ENCODE measurements at regions not wholly inside any gene's neighbourhood (a gene's known extent, or its start where the extent isn't known, plus 50 kb on each side); places are given as distances from the start of the nearest gene placed in this dataset.

DNA sequence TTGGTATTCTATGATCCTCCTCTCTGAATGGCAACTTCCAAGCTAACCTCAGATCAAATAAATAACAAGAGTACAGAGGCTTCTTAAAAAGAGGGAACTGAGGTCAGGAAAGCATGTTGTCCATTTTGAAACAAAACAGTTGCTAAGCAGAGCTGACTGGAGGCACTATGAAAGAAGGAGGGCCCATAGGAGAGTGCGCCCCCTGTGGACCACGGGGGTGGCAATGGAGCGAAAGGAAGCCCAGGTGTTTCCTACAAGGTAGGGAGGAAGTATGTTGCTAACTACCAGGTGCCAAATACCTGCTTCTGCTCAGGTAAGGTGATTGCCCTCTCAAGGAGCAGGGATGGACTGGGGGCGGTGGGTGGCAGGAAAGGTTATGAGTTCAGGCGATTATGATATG is 101.8 kb upstream of the MAST4 start:
- no peak overlapping the region for H3K4me3 ChIP-seq (ENCODE audit: insufficient read depth, low read depth, low read length)
- no peaks in the 10 kb centered on the region for H3K9me3 ChIP-seq (ENCODE audit: control insufficient read depth, low read length)
- H3K36me3 ChIP-seq (ENCODE audit: control insufficient read depth, insufficient read depth, low read length): no peaks in the 10 kb centered on the region
- WGBS, 2 experiments: 72 to 74% methylated on average over 5 of the region's 5 CpGs
- no peaks in the 10 kb centered on the region for H3K27me3 ChIP-seq (ENCODE audit: control insufficient read depth, insufficient read depth, low read length, poor library complexity, severe bottlenecking)
- no peak overlapping the region for H3K27ac ChIP-seq (ENCODE audit: insufficient read depth, low read depth, low read length, poor library complexity, severe bottlenecking)
- no peaks in the 10 kb centered on the region for H3K4me1 ChIP-seq (ENCODE audit: control insufficient read depth, insufficient read depth, low read length)

DNA sequence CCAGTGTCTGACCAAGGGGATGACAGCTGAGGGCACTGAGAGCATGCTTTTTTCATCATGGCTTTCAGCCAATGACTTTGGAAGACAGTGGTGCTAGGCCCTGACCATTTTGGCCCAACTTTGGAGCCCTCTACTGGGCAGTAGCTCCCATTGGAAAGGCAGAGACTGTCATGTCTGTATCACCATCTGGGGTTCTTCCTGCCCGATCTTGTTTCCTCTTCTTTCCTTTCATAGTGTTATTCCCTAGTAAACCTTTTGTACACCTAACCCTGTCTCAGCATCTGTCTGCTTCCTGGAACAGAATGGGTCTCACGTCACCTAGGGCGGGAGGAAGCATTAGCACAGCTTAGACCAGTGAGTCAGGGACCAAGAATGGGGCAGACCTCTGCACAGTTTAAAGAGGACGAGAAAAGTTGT is 97.4 kb upstream of the MAST4 start:
- H3K4me1 ChIP-seq (ENCODE audit: control insufficient read depth, insufficient read depth, low read length): no peaks in the 10 kb centered on the region
- 92% methylated on average over 4 of the region's 4 CpGs for WGBS, 2 experiments
- no peak overlapping the region for H3K27ac ChIP-seq (ENCODE audit: insufficient read depth, low read depth, low read length, poor library complexity, severe bottlenecking)
- no peaks in the 10 kb centered on the region for H3K9me3 ChIP-seq (ENCODE audit: control insufficient read depth, low read length)
- no peaks in the 10 kb centered on the region for H3K36me3 ChIP-seq (ENCODE audit: control insufficient read depth, insufficient read depth, low read length)
- no peak overlapping the region for H3K4me3 ChIP-seq (ENCODE audit: insufficient read depth, low read depth, low read length)
- H3K27me3 ChIP-seq (ENCODE audit: control insufficient read depth, insufficient read depth, low read length, poor library complexity, severe bottlenecking): no peaks in the 10 kb centered on the region

DNA sequence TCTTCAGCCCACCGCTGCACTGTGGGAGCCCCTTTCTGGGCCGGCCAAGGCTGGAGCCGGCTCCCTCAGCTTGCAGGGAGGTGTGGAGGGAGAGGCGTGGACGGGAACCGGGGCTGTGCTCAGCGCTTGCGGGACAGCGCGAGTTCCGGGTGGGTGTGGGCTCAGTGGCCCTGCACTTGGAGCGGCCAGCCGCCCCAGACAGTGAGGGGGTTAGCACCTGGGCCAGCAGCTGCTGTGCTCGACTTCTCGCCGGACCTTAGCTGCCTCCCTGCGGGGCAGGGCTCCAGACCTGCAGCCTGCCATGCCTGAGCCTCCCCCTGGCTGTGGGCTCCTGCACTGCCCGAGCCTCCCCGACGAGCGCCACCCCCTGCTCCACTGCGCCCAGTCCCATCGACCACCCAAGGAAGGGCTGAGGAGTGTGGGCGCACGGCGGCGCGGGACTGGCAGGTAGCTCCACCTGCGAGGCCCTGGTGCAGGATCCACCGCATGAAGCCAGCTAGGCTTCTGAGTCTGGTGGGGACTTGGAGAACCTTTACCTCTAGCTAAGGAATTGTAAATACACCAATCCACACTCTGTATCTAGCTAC is 92.9 kb upstream of the MAST4 start:
- Histone ChIP-seq H3K4me1 (ENCODE audit: control insufficient read depth, insufficient read depth, low read length) (no peaks in the 10 kb centered on the region), H3K4me3 (ENCODE audit: insufficient read depth, low read depth, low read length) (no peak overlapping the region), H3K9me3 (ENCODE audit: control insufficient read depth, low read length) (no peaks in the 10 kb centered on the region), H3K27ac (ENCODE audit: insufficient read depth, low read depth, low read length, poor library complexity, severe bottlenecking) (no peak overlapping the region), H3K27me3 (ENCODE audit: control insufficient read depth, insufficient read depth, low read length, poor library complexity, severe bottlenecking) (no peaks in the 10 kb centered on the region), H3K36me3 (ENCODE audit: control insufficient read depth, insufficient read depth, low read length) (no peaks in the 10 kb centered on the region)
- WGBS, 2 experiments: 96% methylated on average over 30 of the region's 30 CpGs

DNA sequence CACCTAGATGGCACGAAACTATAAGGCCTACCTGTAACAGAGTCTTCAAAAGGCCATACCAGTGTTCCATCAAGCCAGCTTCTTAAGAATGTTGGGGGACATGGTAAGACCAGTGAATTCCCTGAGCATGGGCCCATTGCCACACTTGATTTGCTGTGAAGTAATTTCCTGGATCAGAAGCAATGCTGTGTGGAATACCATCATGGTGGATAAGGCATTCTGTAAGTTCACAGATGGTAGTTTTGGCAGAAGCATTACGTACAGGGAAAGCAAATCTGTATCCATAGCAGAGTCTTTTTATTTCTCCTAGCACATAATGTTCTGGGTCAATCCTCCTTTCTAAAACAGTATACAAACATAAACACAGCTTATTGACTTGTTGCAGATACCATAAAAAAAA is 89.1 kb upstream of the MAST4 start:
- Histone ChIP-seq H3K36me3 (ENCODE audit: control insufficient read depth, insufficient read depth, low read length) (no peaks in the 10 kb centered on the region), H3K9me3 (ENCODE audit: control insufficient read depth, low read length) (no peaks in the 10 kb centered on the region), H3K4me1 (ENCODE audit: control insufficient read depth, insufficient read depth, low read length) (no peaks in the 10 kb centered on the region), H3K27ac (ENCODE audit: insufficient read depth, low read depth, low read length, poor library complexity, severe bottlenecking) (no peak overlapping the region), H3K4me3 (ENCODE audit: insufficient read depth, low read depth, low read length) (no peak overlapping the region), H3K27me3 (ENCODE audit: control insufficient read depth, insufficient read depth, low read length, poor library complexity, severe bottlenecking) (no peaks in the 10 kb centered on the region)
- WGBS, 2 experiments: 90% methylated on average over 2 of the region's 2 CpGs

DNA sequence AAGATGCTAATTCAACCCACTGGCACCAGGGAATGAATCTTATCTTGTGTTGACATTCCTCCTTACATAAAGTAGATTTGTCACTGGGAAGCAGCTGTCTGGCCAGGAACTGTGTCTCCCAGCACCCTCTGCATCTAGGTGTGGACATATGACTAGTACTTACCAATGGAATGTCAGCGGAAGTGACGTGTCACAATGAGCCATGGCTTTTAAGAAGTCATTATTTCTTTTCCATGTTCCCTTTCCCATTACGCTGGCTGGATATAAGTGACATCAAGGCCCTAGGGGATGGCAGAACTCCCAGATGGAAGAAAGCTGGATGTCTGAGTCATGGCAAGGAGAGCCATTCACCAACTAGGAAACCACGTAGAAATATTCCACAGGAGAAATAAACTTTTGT is 84.7 kb upstream of the MAST4 start:
- no peaks in the 10 kb centered on the region for H3K27me3 ChIP-seq (ENCODE audit: control insufficient read depth, insufficient read depth, low read length, poor library complexity, severe bottlenecking)
- no peak overlapping the region for H3K27ac ChIP-seq (ENCODE audit: insufficient read depth, low read depth, low read length, poor library complexity, severe bottlenecking)
- 92 to 96% methylated on average over 4 of the region's 4 CpGs for WGBS, 2 experiments
- H3K36me3 ChIP-seq (ENCODE audit: control insufficient read depth, insufficient read depth, low read length): no peaks in the 10 kb centered on the region
- no peaks in the 10 kb centered on the region for H3K9me3 ChIP-seq (ENCODE audit: control insufficient read depth, low read length)
- H3K4me1 ChIP-seq (ENCODE audit: control insufficient read depth, insufficient read depth, low read length): peaks cover 3% of the 10 kb centered on the region
- H3K4me3 ChIP-seq (ENCODE audit: insufficient read depth, low read depth, low read length): no peak overlapping the region

DNA sequence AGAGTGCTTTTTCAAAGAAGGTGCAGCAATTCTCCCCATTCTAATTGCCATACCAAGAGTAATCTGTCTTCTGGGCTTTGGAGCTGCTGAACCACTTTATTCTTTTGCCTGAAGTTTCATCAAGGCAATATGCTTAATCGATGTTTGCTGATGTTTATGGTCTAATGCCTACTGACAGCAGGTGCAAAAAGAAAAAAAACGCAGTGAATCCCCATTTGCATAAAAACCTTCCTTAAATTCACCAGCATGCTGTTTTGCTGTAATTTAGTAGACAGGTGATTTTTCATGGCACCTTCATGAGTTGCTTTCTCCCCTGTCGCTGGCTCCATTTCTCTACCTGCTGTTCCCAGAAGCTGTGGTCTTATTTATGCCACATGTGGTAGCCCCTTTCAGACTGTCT is 83.1 kb upstream of the MAST4 start:
- H3K27me3 ChIP-seq (ENCODE audit: control insufficient read depth, insufficient read depth, low read length, poor library complexity, severe bottlenecking): no peaks in the 10 kb centered on the region
- H3K9me3 ChIP-seq (ENCODE audit: control insufficient read depth, low read length): no peaks in the 10 kb centered on the region
- H3K36me3 ChIP-seq (ENCODE audit: control insufficient read depth, insufficient read depth, low read length): no peaks in the 10 kb centered on the region
- H3K4me3 ChIP-seq (ENCODE audit: insufficient read depth, low read depth, low read length): no peak overlapping the region
- H3K4me1 ChIP-seq (ENCODE audit: control insufficient read depth, insufficient read depth, low read length): peaks cover 6% of the 10 kb centered on the region
- H3K27ac ChIP-seq (ENCODE audit: insufficient read depth, low read depth, low read length, poor library complexity, severe bottlenecking): no peak overlapping the region
- 93 to 95% methylated on average over 3 of the region's 3 CpGs for WGBS, 2 experiments

DNA sequence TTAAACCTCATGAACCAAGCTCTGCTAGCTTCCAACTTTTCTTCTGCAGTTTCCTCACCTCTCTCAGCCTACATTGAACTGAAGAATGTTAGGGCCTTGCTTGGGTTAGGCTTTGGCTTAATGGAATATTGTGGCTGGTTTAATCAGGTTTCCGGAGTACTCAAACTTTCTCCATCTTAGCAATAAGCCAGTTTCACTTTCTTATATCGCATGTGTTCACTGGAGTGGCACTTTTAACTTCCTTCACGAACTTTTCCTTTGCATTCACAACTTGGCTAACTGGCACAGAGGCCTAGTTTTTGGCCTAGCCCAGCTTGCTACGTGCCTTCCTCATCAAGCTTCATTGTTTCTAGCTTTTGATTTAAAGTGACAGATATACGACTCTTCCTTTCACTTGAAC is 81.0 kb upstream of the MAST4 start:
- Histone ChIP-seq H3K36me3 (ENCODE audit: control insufficient read depth, insufficient read depth, low read length) (no peaks in the 10 kb centered on the region), H3K4me1 (ENCODE audit: control insufficient read depth, insufficient read depth, low read length) (peaks cover 6% of the 10 kb centered on the region), H3K27ac (ENCODE audit: insufficient read depth, low read depth, low read length, poor library complexity, severe bottlenecking) (no peak overlapping the region), H3K4me3 (ENCODE audit: insufficient read depth, low read depth, low read length) (no peak overlapping the region), H3K27me3 (ENCODE audit: control insufficient read depth, insufficient read depth, low read length, poor library complexity, severe bottlenecking) (no peaks in the 10 kb centered on the region), H3K9me3 (ENCODE audit: control insufficient read depth, low read length) (no peaks in the 10 kb centered on the region)
- WGBS, 2 experiments: 93 to 95% methylated on average over 5 of the region's 5 CpGs

DNA sequence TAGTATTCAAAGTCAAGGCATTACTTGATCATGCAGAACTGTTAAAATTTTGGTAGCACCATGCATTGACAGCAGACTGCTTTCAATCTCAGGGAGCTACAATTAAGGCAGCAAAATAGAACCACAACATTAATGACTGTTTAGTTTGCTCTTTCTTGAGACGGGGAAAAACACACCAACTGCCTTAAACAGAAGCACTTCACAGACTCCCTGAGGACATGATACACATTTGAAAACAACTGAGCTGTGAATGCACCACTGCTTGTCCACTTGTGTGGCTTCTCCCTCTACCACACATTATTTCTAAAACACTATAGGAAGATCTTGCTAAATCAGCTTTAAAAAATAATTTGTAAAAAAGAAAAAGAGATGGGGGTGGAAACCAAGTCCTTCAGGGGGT is 79.6 kb upstream of the MAST4 start:
- H3K27ac ChIP-seq (ENCODE audit: insufficient read depth, low read depth, low read length, poor library complexity, severe bottlenecking): no peak overlapping the region
- peaks cover 2% of the 10 kb centered on the region for H3K9me3 ChIP-seq (ENCODE audit: control insufficient read depth, low read length)
- WGBS, 2 experiments: 74 to 81% methylated on average over 1 of the region's 1 CpG
- no peak overlapping the region for H3K4me3 ChIP-seq (ENCODE audit: insufficient read depth, low read depth, low read length)
- no peaks in the 10 kb centered on the region for H3K36me3 ChIP-seq (ENCODE audit: control insufficient read depth, insufficient read depth, low read length)
- H3K27me3 ChIP-seq (ENCODE audit: control insufficient read depth, insufficient read depth, low read length, poor library complexity, severe bottlenecking): no peaks in the 10 kb centered on the region
- peaks cover 6% of the 10 kb centered on the region for H3K4me1 ChIP-seq (ENCODE audit: control insufficient read depth, insufficient read depth, low read length)

DNA sequence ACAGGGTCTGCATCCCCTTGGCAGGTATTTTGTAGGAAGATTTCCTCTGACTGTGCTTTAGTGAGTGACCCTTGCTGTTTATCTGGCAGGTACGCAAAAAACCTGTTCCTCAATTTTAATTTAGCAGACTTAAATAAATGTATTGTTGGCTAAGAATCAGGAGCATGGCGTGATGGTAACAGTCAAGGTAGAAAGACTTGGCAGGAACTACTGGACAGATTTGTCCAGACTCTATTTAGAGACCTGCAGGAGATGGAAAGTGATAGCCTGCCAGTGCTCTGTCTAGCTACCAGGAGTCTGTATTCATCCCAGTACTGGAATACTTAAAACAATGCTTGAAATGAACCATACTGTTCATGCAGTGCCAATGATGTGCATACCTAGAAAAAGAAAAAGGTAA is 78.8 kb upstream of the MAST4 start:
- WGBS, 2 experiments: 57 to 64% methylated on average over 2 of the region's 2 CpGs

DNA sequence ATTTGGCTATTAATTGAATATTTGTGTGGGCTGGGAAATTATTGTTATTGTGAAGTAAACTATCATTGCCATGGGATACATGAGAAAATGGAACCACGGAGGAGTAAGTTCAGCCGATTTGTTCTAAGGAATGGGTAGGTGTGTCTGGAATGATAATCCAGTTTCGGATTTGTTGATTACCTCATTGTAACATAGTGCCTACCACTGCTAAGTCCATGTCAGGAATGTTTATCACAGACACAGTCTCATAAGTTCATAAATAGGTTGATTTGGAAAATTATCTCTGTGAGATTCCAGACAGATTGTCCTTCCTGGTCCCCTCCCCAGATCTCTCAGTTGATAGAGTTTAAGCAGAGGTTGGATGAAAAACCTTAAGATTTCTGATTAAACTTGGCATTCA is 78.1 kb upstream of the MAST4 start:
- H3K4me1 ChIP-seq (ENCODE audit: control insufficient read depth, insufficient read depth, low read length): peaks cover 6% of the 10 kb centered on the region
- H3K9me3 ChIP-seq (ENCODE audit: control insufficient read depth, low read length): peaks cover 2% of the 10 kb centered on the region
- WGBS, 2 experiments: 94 to 99% methylated on average over 3 of the region's 3 CpGs
- no peak overlapping the region for H3K27ac ChIP-seq (ENCODE audit: insufficient read depth, low read depth, low read length, poor library complexity, severe bottlenecking)
- no peak overlapping the region for H3K4me3 ChIP-seq (ENCODE audit: insufficient read depth, low read depth, low read length)
- H3K27me3 ChIP-seq (ENCODE audit: control insufficient read depth, insufficient read depth, low read length, poor library complexity, severe bottlenecking): no peaks in the 10 kb centered on the region
- H3K36me3 ChIP-seq (ENCODE audit: control insufficient read depth, insufficient read depth, low read length): no peaks in the 10 kb centered on the region

More for the DNA sequence above, 78.8 kb upstream of the MAST4 start:
- Histone ChIP-seq H3K9me3 (ENCODE audit: control insufficient read depth, low read length) (peaks cover 2% of the 10 kb centered on the region), H3K4me3 (ENCODE audit: insufficient read depth, low read depth, low read length) (no peak overlapping the region), H3K36me3 (ENCODE audit: control insufficient read depth, insufficient read depth, low read length) (no peaks in the 10 kb centered on the region), H3K4me1 (ENCODE audit: control insufficient read depth, insufficient read depth, low read length) (peaks cover 6% of the 10 kb centered on the region), H3K27ac (ENCODE audit: insufficient read depth, low read depth, low read length, poor library complexity, severe bottlenecking) (no peak overlapping the region), H3K27me3 (ENCODE audit: control insufficient read depth, insufficient read depth, low read length, poor library complexity, severe bottlenecking) (no peaks in the 10 kb centered on the region)

DNA sequence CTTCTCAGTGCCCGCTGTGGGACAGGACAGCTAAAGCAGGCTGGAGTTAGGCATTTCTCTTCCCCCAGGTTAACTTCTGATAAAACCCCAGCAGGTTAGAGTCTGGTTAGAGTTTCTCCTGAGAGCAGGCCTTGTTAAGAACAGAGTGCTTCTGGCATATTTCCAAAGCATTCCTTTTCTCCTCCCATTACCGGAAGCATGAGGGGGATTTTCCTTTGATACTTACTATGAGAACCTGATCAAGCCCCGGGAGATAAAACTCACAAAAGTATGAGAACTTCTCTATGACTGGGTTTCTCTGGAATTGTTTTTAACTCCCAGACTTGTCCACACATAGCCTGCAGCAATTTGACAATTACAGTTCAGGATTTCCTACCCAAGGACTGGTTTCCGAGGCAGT is 77.4 kb upstream of the MAST4 start:
- 97% methylated on average over 4 of the region's 4 CpGs for WGBS, 2 experiments
- Histone ChIP-seq H3K9me3 (ENCODE audit: control insufficient read depth, low read length) (peaks cover 2% of the 10 kb centered on the region), H3K4me3 (ENCODE audit: insufficient read depth, low read depth, low read length) (no peak overlapping the region), H3K27ac (ENCODE audit: insufficient read depth, low read depth, low read length, poor library complexity, severe bottlenecking) (no peak overlapping the region), H3K36me3 (ENCODE audit: control insufficient read depth, insufficient read depth, low read length) (no peaks in the 10 kb centered on the region), H3K27me3 (ENCODE audit: control insufficient read depth, insufficient read depth, low read length, poor library complexity, severe bottlenecking) (no peaks in the 10 kb centered on the region), H3K4me1 (ENCODE audit: control insufficient read depth, insufficient read depth, low read length) (peaks cover 6% of the 10 kb centered on the region)

All from ectodermal cell (in vitro differentiated cells).